ENCODE measurements at regions not wholly inside any gene's neighbourhood (a gene's known extent, or its start where the extent isn't known, plus 50 kb on each side); places are given as distances from the start of the nearest gene placed in this dataset.

DNA sequence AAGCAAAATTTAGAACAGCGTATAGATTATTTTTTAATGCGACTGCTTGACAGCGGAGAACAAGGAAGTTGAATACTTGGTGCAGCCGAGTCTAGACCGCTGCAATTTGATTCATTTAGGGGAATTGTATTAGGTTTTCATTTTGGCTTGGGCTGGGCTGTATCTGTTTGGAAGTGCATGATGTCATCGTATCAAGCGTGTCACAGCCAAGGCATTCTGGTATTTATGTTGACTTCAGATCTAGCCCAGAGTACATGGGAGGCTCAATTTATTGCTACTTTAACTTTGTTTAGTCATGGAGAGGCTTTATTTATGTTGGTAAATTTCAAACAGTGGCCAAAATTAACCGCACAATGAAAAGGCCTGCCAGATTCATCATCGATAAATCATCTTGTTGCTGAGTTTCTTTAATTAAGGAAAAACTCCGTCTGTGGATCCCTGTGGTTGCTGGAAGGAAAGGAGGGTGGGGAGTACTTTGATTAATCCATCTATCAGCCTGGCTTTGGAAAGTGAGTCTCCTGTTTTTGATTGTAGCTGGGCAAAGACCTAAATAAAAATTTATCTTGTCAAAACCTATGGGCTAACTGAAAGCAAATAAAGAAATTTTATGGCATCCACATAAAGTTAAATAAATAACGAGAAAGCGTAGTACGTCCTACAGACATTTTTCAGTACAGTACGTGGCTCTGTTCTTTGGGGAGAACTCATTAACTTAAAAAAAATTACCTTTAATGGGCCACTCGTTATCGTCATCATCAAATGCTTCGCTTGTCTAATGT, 230.4 kb upstream of the SPRED2 start:
- TF ChIP-seq, protein P1, sequence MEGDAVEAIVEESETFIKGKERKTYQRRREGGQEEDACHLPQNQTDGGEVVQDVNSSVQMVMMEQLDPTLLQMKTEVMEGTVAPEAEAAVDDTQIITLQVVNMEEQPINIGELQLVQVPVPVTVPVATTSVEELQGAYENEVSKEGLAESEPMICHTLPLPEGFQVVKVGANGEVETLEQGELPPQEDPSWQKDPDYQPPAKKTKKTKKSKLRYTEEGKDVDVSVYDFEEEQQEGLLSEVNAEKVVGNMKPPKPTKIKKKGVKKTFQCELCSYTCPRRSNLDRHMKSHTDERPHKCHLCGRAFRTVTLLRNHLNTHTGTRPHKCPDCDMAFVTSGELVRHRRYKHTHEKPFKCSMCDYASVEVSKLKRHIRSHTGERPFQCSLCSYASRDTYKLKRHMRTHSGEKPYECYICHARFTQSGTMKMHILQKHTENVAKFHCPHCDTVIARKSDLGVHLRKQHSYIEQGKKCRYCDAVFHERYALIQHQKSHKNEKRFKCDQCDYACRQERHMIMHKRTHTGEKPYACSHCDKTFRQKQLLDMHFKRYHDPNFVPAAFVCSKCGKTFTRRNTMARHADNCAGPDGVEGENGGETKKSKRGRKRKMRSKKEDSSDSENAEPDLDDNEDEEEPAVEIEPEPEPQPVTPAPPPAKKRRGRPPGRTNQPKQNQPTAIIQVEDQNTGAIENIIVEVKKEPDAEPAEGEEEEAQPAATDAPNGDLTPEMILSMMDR (conservative IDR thresholded peaks at IDR 0.05; ENCODE audit: low read length), result no peak
- TF ChIP-seq EZH2phosphoT487 (IDR thresholded peaks at IDR 0.05; ENCODE audit: borderline replicate concordance), result no peak

Data from Loucy (cell line).